ENCODE measurements at regions not wholly inside any gene's neighbourhood (a gene's known extent, or its start where the extent isn't known, plus 50 kb on each side); places are given as distances from the start of the nearest gene placed in this dataset.

DNA sequence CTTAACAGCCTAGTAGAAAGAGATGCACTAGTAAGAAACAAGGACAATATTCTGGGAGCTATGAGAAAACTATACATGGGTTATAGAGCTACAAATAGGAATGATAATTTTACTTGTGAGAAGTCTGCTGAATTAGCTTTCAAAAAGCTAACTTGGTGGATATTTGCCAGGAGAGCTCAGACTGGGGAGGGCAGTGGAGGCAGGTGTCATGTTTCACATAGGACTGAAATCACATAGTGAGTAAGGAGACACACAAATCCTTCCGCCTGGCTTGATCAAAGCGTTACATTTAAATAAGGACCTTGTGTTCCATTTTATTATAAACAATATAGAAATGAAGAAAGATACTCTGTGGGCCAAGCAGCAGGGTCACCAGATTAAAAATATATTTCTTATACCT is 235.0 kb downstream of the ISL1 start:
- no peak for ATAC-seq (ENCODE audit: poor library complexity)
- H3K4me3 Mint-ChIP-seq = no peak overlapping the region
- H3K9me3 ChIP-seq (ENCODE audit: control insufficient read depth in 1 of 2, insufficient read depth in 1 of 2, low read length in 2 of 2) = no peaks in the 10 kb centered on the region
- CTCF ChIA-PET = no interaction called here
- no peak overlapping the region for H3K27ac ChIP-seq (ENCODE audit: low read depth in 1 of 2, low read length in 2 of 2)
- no peaks in the 10 kb centered on the region for H3K4me1 Mint-ChIP-seq (ENCODE audit: low read depth)
- no peaks in the 10 kb centered on the region for H3K4me1 ChIP-seq (ENCODE audit: insufficient read depth, low read length)
- no peaks in the 10 kb centered on the region for H3K27me3 Mint-ChIP-seq
- no peak for DNase-seq
- no peak overlapping the region for H3K4me3 ChIP-seq (ENCODE audit: low read length)
- POLR2A ChIA-PET = no interaction called here
- no peaks in the 10 kb centered on the region for H3K36me3 ChIP-seq (ENCODE audit: insufficient read depth, low read length)
- no peaks in the 10 kb centered on the region for H3K27me3 ChIP-seq (ENCODE audit: control insufficient read depth in 1 of 2, insufficient read depth in 2 of 2, low read length in 2 of 2)
- TF ChIP-seq, protein P1, sequence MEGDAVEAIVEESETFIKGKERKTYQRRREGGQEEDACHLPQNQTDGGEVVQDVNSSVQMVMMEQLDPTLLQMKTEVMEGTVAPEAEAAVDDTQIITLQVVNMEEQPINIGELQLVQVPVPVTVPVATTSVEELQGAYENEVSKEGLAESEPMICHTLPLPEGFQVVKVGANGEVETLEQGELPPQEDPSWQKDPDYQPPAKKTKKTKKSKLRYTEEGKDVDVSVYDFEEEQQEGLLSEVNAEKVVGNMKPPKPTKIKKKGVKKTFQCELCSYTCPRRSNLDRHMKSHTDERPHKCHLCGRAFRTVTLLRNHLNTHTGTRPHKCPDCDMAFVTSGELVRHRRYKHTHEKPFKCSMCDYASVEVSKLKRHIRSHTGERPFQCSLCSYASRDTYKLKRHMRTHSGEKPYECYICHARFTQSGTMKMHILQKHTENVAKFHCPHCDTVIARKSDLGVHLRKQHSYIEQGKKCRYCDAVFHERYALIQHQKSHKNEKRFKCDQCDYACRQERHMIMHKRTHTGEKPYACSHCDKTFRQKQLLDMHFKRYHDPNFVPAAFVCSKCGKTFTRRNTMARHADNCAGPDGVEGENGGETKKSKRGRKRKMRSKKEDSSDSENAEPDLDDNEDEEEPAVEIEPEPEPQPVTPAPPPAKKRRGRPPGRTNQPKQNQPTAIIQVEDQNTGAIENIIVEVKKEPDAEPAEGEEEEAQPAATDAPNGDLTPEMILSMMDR (IDR thresholded peaks at IDR 0.05) = no peak
- H3K9me3 Mint-ChIP-seq = peaks cover 3% of the 10 kb centered on the region
- H3K27ac Mint-ChIP-seq = no peak overlapping the region
- intact Hi-C loops (cut with DNase I, micrococcal nuclease) = no loop called here
- H3K36me3 Mint-ChIP-seq (ENCODE audit: low read depth) = no peaks in the 10 kb centered on the region

DNA sequence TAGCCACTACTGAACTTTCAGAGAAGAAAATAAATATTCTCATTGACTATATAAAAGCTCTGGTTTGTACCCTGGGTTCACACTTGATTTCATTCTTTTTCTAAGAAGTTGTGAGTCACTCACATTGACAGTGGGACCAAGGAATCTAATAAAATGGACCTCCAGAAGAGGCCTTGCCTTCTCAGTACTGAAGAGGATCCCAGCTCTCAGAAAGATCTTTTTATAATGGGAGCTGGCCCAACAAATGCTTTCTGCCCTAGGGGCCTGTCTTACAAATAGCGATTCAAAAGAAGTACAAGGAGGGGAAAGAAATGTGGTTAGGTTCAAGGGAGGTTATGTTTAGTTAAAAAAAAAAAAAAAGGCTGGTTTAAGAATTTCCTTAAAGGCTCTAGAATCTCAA is 237.9 kb downstream of the ISL1 start:
- no peak overlapping the region for H3K4me3 ChIP-seq (ENCODE audit: low read length)
- no peak for ATAC-seq (ENCODE audit: poor library complexity)
- no peak overlapping the region for H3K27ac ChIP-seq (ENCODE audit: low read depth in 1 of 2, low read length in 2 of 2)
- TF ChIP-seq, protein P1 (IDR thresholded peaks at IDR 0.05) = no peak
- H3K9me3 Mint-ChIP-seq = peaks cover 2% of the 10 kb centered on the region
- CTCF ChIA-PET = no interaction called here
- peaks cover 0 to 3% of the 10 kb centered on the region in 2 experiments for H3K9me3 ChIP-seq (ENCODE audit: control insufficient read depth in 1 of 2, insufficient read depth in 1 of 2, low read length in 2 of 2)
- H3K27me3 Mint-ChIP-seq = no peaks in the 10 kb centered on the region
- no peaks in the 10 kb centered on the region for H3K27me3 ChIP-seq (ENCODE audit: control insufficient read depth in 1 of 2, insufficient read depth in 2 of 2, low read length in 2 of 2)
- no peaks in the 10 kb centered on the region for H3K4me1 Mint-ChIP-seq (ENCODE audit: low read depth)
- POLR2A ChIA-PET = no interaction called here
- no peak overlapping the region for H3K27ac Mint-ChIP-seq
- DNase-seq = no peak
- H3K4me1 ChIP-seq (ENCODE audit: insufficient read depth, low read length) = no peaks in the 10 kb centered on the region
- intact Hi-C loops (cut with DNase I, micrococcal nuclease) = no loop called here
- H3K36me3 Mint-ChIP-seq (ENCODE audit: low read depth) = no peaks in the 10 kb centered on the region
- no peak overlapping the region for H3K4me3 Mint-ChIP-seq
- no peaks in the 10 kb centered on the region for H3K36me3 ChIP-seq (ENCODE audit: insufficient read depth, low read length)

DNA sequence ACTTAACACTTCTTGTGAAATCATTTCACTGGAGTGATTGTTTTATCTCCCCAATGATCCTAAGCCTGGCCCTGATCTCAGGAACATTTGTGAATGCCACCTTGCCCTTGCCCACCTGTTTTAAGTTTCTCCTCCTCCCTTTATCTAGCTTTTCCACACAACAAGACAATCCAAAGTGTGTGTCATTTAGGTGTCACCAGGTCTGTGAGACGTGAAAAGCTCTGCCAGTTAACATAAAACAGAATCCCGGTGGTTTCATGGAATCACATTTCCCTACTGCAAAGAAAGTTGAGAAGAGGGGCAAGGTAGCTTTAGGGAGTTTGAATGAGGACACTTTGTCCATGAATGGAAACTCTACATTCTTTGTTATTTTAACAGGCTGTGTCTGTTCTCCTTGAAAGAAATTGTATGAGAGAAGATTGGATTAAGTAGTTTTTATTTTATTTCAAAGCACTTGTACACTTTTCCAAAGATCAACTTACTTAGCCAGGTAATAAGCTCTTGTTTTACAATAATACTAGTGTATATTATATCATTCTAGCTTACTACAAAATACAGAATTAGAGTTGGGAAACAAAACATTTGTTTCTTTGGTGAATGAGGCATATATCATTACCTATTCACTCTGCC is 239.0 kb downstream of the ISL1 start:
- Mint-ChIP-seq H3K36me3 (ENCODE audit: low read depth) (no peaks in the 10 kb centered on the region), H3K9me3 (peaks cover 2% of the 10 kb centered on the region), H3K4me3 (no peak overlapping the region), H3K4me1 (ENCODE audit: low read depth) (no peaks in the 10 kb centered on the region), H3K27me3 (no peaks in the 10 kb centered on the region), H3K27ac (no peak overlapping the region)
- intact Hi-C loops (cut with DNase I, micrococcal nuclease) = no loop called here
- no peak overlapping the region for H3K4me3 ChIP-seq (ENCODE audit: low read length)
- peaks cover 0 to 3% of the 10 kb centered on the region in 2 experiments for H3K9me3 ChIP-seq (ENCODE audit: control insufficient read depth in 1 of 2, insufficient read depth in 1 of 2, low read length in 2 of 2)
- H3K4me1 ChIP-seq (ENCODE audit: insufficient read depth, low read length) = no peaks in the 10 kb centered on the region
- CTCF ChIA-PET = interaction anchor here (0.7 kb wide), 1 partner anchor 12 kb away, joined by 3 read pairs; no protein-coding TSS in a partner anchor
- H3K36me3 ChIP-seq (ENCODE audit: insufficient read depth, low read length) = no peaks in the 10 kb centered on the region
- DNase-seq = no peak
- TF ChIP-seq, protein P1 (IDR thresholded peaks at IDR 0.05) = no peak
- no peak for ATAC-seq (ENCODE audit: poor library complexity)
- no peaks in the 10 kb centered on the region for H3K27me3 ChIP-seq (ENCODE audit: control insufficient read depth in 1 of 2, insufficient read depth in 2 of 2, low read length in 2 of 2)
- POLR2A ChIA-PET = no interaction called here
- no peak overlapping the region for H3K27ac ChIP-seq (ENCODE audit: low read depth in 1 of 2, low read length in 2 of 2)
